HG02763 (cell line): ENCODE measurements at regions not wholly inside any gene's neighbourhood (a gene's known extent, or its start where the extent isn't known, plus 50 kb on each side); places are given as distances from the start of the nearest gene placed in this dataset.
"Not testable (repeated sequence)": the region's sequence is repeated elsewhere in the genome, so short reads cannot be mapped to it uniquely, and the experiment has no call there.

Experiments
- ATAC-seq: cut with Tn5 transposase; IDR thresholded peaks from one replicate; pipeline ENCODE4 v1.9.1; 2021; ENCODE audit warnings: mild to moderate bottlenecking, moderate library complexity; ENCODE audit not compliant: unreplicated experiment

GRCh38 chr1:58256546-58256945 is 290.0 kb downstream of the OMA1 start:
- ATAC-seq: no peak

GRCh38 chr1:58256041-58256440 is 290.5 kb downstream of the OMA1 start:
- ATAC-seq: no peak

DNA sequence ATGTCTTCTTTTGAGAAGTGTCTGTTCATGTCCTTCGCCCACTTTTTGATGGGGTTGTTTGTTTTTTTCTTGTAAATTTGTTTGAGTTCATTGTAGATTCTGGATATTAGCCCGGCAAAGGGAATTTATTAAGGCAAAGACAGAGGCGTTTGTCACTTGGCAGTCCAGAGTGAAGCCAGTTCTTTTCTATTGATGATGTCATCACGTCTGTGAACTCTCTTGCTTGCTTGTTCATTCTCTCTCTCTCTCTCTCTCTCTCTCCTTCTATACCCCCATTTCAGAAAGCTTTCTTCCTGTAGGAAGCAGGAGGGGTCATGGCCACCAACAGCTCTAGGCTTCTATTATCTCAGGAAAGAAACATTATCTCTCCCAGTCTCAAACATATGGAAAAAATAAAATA is 291.3 kb downstream of the OMA1 start:
- no peak for ATAC-seq

DNA sequence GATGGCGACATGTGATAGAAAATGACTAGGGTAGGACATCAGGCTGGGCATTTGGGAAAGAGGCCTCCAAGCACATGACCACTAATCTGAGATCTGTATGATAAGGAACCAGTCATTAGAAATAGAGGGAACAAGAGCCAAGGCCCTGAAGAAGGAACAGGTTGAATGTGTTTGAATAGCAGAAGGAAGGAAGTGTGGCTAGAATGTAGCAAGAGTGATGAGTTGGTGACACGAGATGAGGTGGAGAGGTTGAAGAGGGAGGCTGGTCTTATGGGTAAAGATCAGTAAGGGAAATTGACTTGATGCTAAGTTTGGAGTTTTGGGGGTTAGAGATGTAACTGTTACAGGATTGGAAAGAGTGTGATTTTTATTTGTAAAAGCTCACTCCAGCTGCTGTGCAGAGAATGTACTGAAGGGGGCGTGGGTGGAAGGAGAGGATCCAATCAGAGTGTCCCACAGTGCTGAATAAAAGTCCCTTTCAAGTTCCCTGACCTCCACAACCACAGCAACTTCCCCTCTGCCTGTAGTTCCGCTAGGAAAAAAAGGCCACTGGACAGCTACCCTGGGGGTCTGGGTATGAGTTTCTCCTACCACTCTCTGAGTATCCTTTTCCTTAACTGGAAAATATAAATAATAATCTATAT is 295.0 kb downstream of the OMA1 start:
- ATAC-seq: no peak

GRCh38 chr1:58250587-58250948 is 296.0 kb downstream of the OMA1 start:
- no peak for ATAC-seq

DNA sequence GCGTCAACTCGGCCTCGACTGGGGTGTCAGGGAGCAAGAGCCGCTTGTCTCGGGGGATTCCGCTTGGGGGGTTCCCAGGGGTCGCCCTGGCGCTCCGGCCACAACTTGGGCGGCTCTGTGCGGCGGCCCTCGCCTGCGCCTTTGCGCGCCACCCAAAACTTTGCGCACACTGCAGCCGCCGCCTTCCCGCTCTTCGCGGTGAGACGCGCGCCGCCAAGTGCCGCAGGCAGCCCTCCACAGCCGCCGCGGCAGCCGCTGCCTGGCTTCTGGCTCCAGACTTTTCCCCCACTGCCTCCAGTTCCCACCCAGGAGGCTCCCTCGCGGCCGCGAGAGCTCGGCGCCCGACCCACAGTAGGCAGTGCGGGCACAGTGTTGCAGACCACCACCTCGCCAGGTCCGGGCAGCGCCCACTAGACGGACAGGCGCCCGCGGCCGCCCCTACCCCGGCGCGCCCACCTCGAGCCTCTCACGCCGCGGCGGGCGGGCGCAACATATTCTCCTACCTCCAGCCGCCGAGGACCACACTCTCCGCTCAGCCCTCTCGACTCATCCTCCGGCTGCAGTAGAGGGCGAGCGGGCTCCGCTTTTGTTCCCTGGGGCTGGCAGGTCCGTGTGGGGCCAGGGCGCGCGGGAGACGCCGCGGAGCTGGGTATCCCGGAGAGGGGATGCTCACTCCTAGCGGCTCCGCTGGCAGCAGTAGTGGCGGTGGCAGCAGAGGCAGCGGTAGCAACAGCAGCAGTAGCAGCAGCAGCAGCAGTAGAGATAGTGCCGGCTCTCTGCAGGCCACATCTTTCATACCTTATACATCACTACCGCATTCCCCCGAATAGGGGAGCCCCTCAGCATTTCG is 296.6 kb downstream of the OMA1 start:
- ATAC-seq: no peak

DNA sequence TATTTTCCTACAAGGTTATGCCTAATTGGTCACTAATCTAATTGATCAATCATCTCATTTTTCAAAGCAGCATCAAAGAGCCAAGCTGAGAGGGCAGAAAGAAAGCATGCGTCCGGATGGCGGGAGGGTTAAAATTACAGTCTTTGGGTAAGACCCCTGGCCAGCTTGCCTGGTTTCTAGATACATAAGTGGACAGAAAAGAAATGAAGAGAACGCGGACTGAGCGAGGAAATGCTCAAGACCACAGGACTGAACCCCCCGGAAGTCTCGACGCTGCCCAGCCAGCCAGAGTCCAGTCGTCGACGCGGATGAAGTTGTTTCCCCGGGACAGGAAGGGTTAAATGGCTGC is 297.2 kb downstream of the OMA1 start:
- ATAC-seq: no peak

DNA sequence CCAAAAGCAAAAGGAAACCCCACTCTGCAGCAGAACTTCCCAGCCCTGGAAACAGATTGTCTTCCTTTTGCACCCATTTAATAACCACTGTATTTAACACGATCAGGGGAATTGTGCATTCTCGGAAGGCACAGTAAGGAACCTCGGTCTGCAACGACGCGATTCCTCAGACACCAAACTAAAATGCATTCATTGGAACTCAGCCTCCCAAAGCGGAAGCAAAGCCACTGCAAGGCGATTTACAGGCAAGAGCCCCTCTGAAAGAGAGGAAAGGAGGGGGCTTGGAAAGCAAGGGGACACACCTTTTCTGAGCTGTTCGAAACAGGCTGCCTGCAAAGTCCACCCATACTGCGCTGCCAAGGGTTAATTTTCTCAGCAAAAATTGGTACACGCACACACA is 297.7 kb downstream of the OMA1 start:
- ATAC-seq: no peak

GRCh38 chr1:58248072-58248471 is 298.5 kb downstream of the OMA1 start:
- no peak for ATAC-seq

DNA sequence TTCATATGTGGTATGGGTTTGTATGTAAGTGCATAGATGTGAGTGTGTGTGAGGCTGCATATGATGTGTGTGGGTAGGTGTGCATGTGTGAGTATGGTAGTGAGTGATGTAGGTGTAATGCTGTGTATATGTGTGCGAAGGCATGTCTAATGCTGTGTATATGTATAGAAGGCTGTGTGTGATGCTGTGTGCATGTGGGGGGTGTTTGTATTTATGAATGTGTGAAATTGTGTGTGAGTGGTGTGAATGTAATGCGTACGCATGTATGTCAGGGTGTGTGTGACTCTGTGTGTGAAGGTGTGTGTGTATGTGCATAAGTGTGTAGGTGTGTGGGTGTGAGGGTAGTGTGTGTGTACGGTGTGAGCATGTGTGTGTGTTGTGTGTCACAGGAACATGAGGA is 300.0 kb downstream of the OMA1 start:
- no peak for ATAC-seq

DNA sequence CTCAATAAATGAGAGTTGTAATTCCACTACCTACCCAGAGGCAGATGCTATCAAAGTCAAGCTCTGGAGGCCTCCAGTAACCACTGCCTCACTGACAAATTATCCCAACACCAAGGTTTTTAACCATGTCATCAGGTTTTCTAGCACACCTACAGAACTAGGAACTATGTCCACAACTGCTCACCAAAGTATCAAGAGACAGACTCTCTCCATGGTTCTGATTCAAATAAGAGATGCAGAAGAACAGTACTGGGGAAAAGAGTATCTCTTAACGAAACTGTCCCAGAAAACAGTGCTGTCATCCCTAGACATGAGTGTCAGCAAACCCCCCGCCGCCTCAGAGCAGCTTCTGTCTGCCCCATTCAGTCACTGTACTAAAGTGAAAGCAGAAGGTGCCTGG is 301.7 kb downstream of the OMA1 start:
- ATAC-seq: no peak

DNA sequence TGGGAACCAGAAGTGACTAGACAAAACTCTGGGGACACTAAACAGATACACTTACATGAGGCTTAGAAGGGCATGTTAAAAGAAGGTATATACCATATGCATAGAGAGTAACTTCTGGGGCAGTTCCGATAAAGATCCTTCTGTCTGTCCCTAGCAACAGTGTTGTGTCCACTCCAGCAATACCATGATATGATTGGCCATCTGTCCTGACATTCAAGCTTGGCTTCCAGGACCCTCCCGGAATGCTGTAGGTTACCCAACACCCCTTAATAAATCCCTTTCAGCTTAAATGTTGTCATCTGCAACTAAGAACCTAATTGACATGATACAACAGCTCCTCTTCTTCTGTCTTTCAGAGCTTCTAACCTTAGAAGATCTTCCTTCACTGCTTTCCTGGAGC is 307.7 kb downstream of the OMA1 start:
- no peak for ATAC-seq

DNA sequence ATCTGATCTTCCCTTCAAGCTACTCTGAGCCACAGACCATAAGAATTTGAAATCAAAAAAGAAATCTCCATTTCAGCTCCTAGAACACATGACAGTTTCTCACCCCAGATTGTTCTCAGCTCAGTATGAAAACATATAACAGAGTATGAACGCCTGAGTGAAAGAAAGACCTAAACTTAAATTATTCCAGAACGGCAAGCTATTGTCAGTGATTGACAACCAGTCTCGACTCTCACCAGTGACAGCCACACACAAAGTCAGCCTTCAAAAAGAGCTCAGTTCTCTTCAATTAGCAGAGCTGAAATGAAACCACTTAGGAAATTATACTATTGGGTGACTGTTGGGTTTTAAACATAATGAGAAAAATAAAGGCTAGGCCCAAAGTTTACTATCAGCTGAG is 312.8 kb downstream of the OMA1 start:
- ATAC-seq: no peak

DNA sequence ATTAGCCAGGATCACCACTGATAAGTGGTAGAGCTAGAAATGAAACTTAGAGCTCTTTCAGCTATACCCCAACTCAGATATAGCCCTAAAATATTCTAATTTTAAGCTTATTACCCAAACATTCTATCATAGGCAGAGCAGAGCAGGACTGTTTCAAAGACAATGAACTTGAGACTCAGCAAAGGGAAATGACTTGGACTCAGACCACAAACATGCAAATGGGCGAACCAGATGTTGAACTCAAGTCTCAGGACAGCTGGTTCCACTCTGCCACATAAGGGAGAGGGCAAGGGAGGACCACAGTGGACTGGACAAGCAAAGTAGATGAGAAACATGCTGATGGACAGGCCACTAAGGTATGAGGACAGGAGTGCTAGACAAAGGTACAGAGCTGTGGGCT is 315.3 kb downstream of the OMA1 start:
- ATAC-seq: peak; percentile 66

- no peak for ATAC-seq
These were observed 318.9 kb downstream of the OMA1 start for GRCh38 chr1:58227604-58228003.

DNA sequence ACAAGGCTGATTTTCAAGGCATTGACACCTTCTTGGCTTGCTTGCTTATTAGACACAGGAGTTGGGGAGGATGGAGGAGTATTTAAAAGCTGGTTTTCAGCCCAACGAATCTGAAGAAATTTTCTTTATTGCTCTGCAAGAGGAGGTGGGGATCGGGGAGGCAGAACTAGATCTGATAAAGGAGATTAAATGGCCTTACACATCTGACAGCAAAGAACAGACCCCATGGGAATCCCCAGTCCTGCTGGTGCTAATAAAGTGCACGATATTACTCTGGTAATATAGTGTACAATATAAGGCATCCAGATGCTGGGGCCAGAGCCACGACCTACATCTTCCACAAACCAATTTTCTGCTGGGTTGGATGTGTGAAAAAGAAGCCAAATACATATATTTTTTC is 323.0 kb downstream of the OMA1 start:
- ATAC-seq: no peak

GRCh38 chr1:58220836-58221472 is 325.6 kb downstream of the OMA1 start:
- no peak for ATAC-seq

DNA sequence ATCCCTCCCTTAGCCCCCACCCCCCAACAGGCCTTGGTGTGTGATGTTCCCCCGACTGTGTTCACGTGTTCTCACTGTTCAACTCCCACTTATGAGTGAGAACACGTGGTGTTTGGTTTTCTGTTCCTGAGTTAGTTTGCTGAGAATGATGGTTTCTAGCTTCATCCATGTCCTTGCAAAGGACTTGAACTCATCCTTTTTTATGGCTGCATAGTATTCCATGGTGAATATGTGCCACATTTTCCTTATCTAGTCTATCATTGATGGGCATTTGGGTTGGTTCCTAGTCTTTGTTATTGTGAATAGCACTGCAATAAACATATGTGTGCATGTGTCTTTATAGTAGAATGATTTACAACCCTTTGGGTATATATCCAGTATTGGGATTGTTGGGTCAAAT is 330.4 kb downstream of the OMA1 start:
- ATAC-seq: not testable (repeated sequence)

- no peak for ATAC-seq
These were observed 331.9 kb downstream of the OMA1 start for GRCh38 chr1:58214674-58215073.

GRCh38 chr1:58211869-58212268 is 334.7 kb downstream of the OMA1 start:
- ATAC-seq: no peak

GRCh38 chr1:58209575-58209974 is 337.0 kb downstream of the OMA1 start:
- ATAC-seq: no peak

DNA sequence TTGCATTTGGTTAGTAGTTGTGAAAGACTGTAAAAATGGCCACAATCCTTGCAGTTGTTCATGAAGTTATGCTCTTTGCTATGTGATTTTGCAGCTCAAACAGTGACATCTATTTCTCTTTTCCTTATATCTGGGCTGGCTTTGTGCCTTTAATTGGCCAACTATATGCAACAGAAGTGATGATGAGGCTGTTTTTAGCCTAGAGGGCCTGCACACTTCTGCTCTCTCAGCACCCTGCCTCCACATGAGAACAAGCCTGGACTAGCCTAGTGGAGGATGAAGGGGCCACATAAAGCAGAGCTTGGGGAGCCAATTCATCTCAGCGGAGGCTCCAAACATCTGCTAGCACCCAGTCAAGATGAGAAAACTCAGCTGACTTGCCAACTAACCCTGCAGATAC is 339.8 kb downstream of the OMA1 start:
- no peak for ATAC-seq
